CD4-positive, CD25-positive, alpha-beta regulatory T cell (primary cell): ENCODE measurements at regions not wholly inside any gene's neighbourhood (a gene's known extent, or its start where the extent isn't known, plus 50 kb on each side); places are given as distances from the start of the nearest gene placed in this dataset.

ENCODE experiments used
- ATAC-seq, 2 donors: fragments of 150-1000 bp; cut with Tn5 transposase; one replicate each; pipeline ENCODE4 v1.10.0; 2021; ENCODE audit warnings: low read depth in 2 of 2, moderate number of reproducible peaks in 2 of 2, moderate library complexity in 1 of 2
- DNase-seq, 3 donors: peaks; one replicate each; pipeline versions ENCODE4 v3.0.0 to v3.0.0-alpha.2; 2012 to 2022; ENCODE audit warnings: mixed read lengths in 1 of 3
- H3K27ac ChIP-seq: one replicate; pipeline ENCODE4 v1.7.0; 2013; ENCODE audit warnings: mild to moderate bottlenecking, low read length; ENCODE audit not compliant: insufficient read depth, poor library complexity, severe bottlenecking
- H3K27me3 ChIP-seq: one replicate; pipeline ENCODE4 v1.7.0; 2013; ENCODE audit warnings: low read length; ENCODE audit not compliant: control insufficient read depth, insufficient read depth
- H3K36me3 ChIP-seq: one replicate; pipeline ENCODE4 v1.7.0; 2013; ENCODE audit warnings: mild to moderate bottlenecking, low read length, moderate library complexity; ENCODE audit not compliant: control insufficient read depth, insufficient read depth
- H3K4me1 ChIP-seq: 2 replicates; pipeline ENCODE4 v1.7.0; 2013; ENCODE audit warnings: mild to moderate bottlenecking, low read length; ENCODE audit not compliant: insufficient read depth, control insufficient read depth, poor library complexity, severe bottlenecking
- H3K4me3 ChIP-seq: one replicate; pipeline ENCODE4 v1.7.0; 2013; ENCODE audit warnings: low read depth, mild to moderate bottlenecking, low read length, moderate library complexity
- H3K9me3 ChIP-seq, 2 experiments: 1 replicate in 1 of 2; 2 replicates in 1 of 2; pipeline ENCODE4 v1.7.0; 2013; ENCODE audit warnings: low read length in 2 of 2, mild to moderate bottlenecking in 1 of 2, moderate library complexity in 1 of 2; ENCODE audit not compliant: control insufficient read depth in 2 of 2
- H3K27ac Mint-ChIP-seq, 3 donors: one replicate each; pipeline ENCODE4 v1.8.0; 2020 to 2022; ENCODE audit warnings: mild to moderate bottlenecking in 3 of 3, mixed read lengths in 3 of 3, moderate library complexity in 2 of 3
- H3K27me3 Mint-ChIP-seq: one replicate; pipeline ENCODE4 v1.8.0; 2022; ENCODE audit warnings: mild to moderate bottlenecking, mixed read lengths
- H3K36me3 Mint-ChIP-seq: one replicate; pipeline ENCODE4 v1.8.0; 2020; ENCODE audit warnings: mixed read lengths
- H3K4me1 Mint-ChIP-seq, 4 donors: one replicate each; pipeline ENCODE4 v1.8.0; 2020 to 2022; ENCODE audit warnings: mixed read lengths in 4 of 4, mild to moderate bottlenecking in 1 of 4
- H3K4me3 Mint-ChIP-seq, 4 donors: one replicate each; pipeline ENCODE4 v1.8.0; 2020 to 2022; ENCODE audit warnings: mild to moderate bottlenecking in 4 of 4, mixed read lengths in 4 of 4, moderate library complexity in 3 of 4
- H3K9me3 Mint-ChIP-seq, 7 donors: one replicate each; pipeline ENCODE4 v1.8.0; 2020 to 2022; ENCODE audit warnings: mixed read lengths in 7 of 7, mild to moderate bottlenecking in 3 of 7, moderate library complexity in 2 of 7

- ATAC-seq: no peak
- H3K36me3 Mint-ChIP-seq: no peaks in the 10 kb centered on the region
Measured at GRCh38 chr2:82478641-82479040, 1980.4 kb downstream of the SUCLG1 start.

GRCh38 chr2:82476094-82476493 lies 1983.0 kb downstream of the SUCLG1 start:
- Histone ChIP-seq H3K4me1 (no peaks in the 10 kb centered on the region), H3K36me3 (no peaks in the 10 kb centered on the region), H3K27ac (no peak overlapping the region), H3K4me3 (no peak overlapping the region), H3K9me3 (no peaks in the 10 kb centered on the region), H3K27me3 (no peaks in the 10 kb centered on the region)
- no peaks in the 10 kb centered on the region for H3K27me3 Mint-ChIP-seq
- no peaks in the 10 kb centered on the region for H3K36me3 Mint-ChIP-seq
- H3K4me3 Mint-ChIP-seq: no peak overlapping the region
- H3K4me1 Mint-ChIP-seq: no peaks in the 10 kb centered on the region
- DNase-seq: no peak
- no peak for ATAC-seq
- H3K27ac Mint-ChIP-seq: no peak overlapping the region
- peaks cover 0 to 24% (median 6%) of the 10 kb centered on the region in 7 donors for H3K9me3 Mint-ChIP-seq

More at GRCh38 chr2:82478641-82479040, 1980.4 kb downstream of the SUCLG1 start:
- Histone ChIP-seq H3K4me1 (no peaks in the 10 kb centered on the region), H3K27me3 (no peaks in the 10 kb centered on the region), H3K27ac (no peak overlapping the region), H3K36me3 (no peaks in the 10 kb centered on the region), H3K9me3 (no peaks in the 10 kb centered on the region), H3K4me3 (no peak overlapping the region)
- Mint-ChIP-seq H3K27me3 (no peaks in the 10 kb centered on the region), H3K4me3 (no peak overlapping the region), H3K4me1 (no peaks in the 10 kb centered on the region), H3K27ac (no peak overlapping the region), H3K9me3 (peaks cover 0 to 24% (median 7%) of the 10 kb centered on the region in 7 donors)
- no peak for DNase-seq

- Histone ChIP-seq H3K27ac (no peak overlapping the region), H3K27me3 (no peaks in the 10 kb centered on the region), H3K4me3 (no peak overlapping the region), H3K36me3 (no peaks in the 10 kb centered on the region), H3K9me3 (peaks cover 0 to 8% of the 10 kb centered on the region in 2 experiments), H3K4me1 (no peaks in the 10 kb centered on the region)
- H3K4me1 Mint-ChIP-seq: no peaks in the 10 kb centered on the region
- H3K4me3 Mint-ChIP-seq: no peak overlapping the region
- peaks cover 0 to 19% (median 1%) of the 10 kb centered on the region in 7 donors for H3K9me3 Mint-ChIP-seq
- ATAC-seq (no peak), DNase-seq (no peak)
- H3K27ac Mint-ChIP-seq: no peak overlapping the region
- no peaks in the 10 kb centered on the region for H3K27me3 Mint-ChIP-seq
- H3K36me3 Mint-ChIP-seq: no peaks in the 10 kb centered on the region
Measured at GRCh38 chr2:82428251-82428650, 2030.8 kb downstream of the SUCLG1 start.

- peaks cover 0 to 15% (median 3%) of the 10 kb centered on the region in 7 donors for H3K9me3 Mint-ChIP-seq
- no peak overlapping the region for H3K4me3 Mint-ChIP-seq
- H3K4me1 Mint-ChIP-seq: no peaks in the 10 kb centered on the region
- ATAC-seq (no peak), DNase-seq (no peak)
- H3K27me3 Mint-ChIP-seq: no peaks in the 10 kb centered on the region
- H3K27ac Mint-ChIP-seq: no peak overlapping the region
- H3K36me3 Mint-ChIP-seq: no peaks in the 10 kb centered on the region
- Histone ChIP-seq H3K4me1 (no peaks in the 10 kb centered on the region), H3K9me3 (peaks cover 0 to 3% of the 10 kb centered on the region in 2 experiments), H3K4me3 (no peak overlapping the region), H3K27ac (no peak overlapping the region), H3K27me3 (no peaks in the 10 kb centered on the region), H3K36me3 (no peaks in the 10 kb centered on the region)
Measured at GRCh38 chr2:82412021-82412420, 2047.1 kb downstream of the SUCLG1 start.

GRCh38 chr2:82411071-82411470 lies 2048.0 kb downstream of the SUCLG1 start:
- Mint-ChIP-seq H3K9me3 (peaks cover 0 to 15% (median 3%) of the 10 kb centered on the region in 7 donors), H3K36me3 (no peaks in the 10 kb centered on the region), H3K27ac (no peak overlapping the region), H3K4me1 (no peaks in the 10 kb centered on the region), H3K4me3 (no peak overlapping the region), H3K27me3 (no peaks in the 10 kb centered on the region)
- Histone ChIP-seq H3K4me3 (no peak overlapping the region), H3K36me3 (no peaks in the 10 kb centered on the region), H3K27me3 (no peaks in the 10 kb centered on the region), H3K9me3 (peaks cover 0 to 3% of the 10 kb centered on the region in 2 experiments), H3K4me1 (no peaks in the 10 kb centered on the region), H3K27ac (no peak overlapping the region)
- ATAC-seq: no peak
- no peak for DNase-seq

- no peaks in the 10 kb centered on the region for H3K4me1 Mint-ChIP-seq
- no peaks in the 10 kb centered on the region for H3K36me3 Mint-ChIP-seq
- H3K27me3 Mint-ChIP-seq: no peaks in the 10 kb centered on the region
- Histone ChIP-seq H3K9me3 (no peaks in the 10 kb centered on the region), H3K27ac (no peak overlapping the region), H3K36me3 (no peaks in the 10 kb centered on the region), H3K27me3 (no peaks in the 10 kb centered on the region), H3K4me1 (no peaks in the 10 kb centered on the region), H3K4me3 (no peak overlapping the region)
- H3K4me3 Mint-ChIP-seq: no peak overlapping the region
- DNase-seq: no peak
- ATAC-seq: no peak
- H3K9me3 Mint-ChIP-seq: peaks cover 0 to 14% (median 6%) of the 10 kb centered on the region in 7 donors
- H3K27ac Mint-ChIP-seq: no peak overlapping the region
Measured at GRCh38 chr2:82395531-82395930, 2063.5 kb downstream of the SUCLG1 start.

- peaks cover 1 to 5% of the 10 kb centered on the region in 2 experiments for H3K9me3 ChIP-seq
- H3K27ac ChIP-seq: no peak overlapping the region
- no peaks in the 10 kb centered on the region for H3K27me3 ChIP-seq
- DNase-seq (no peak), ATAC-seq (no peak)
- H3K27ac Mint-ChIP-seq: no peak overlapping the region
- no peaks in the 10 kb centered on the region for H3K27me3 Mint-ChIP-seq
- H3K4me1 Mint-ChIP-seq: no peaks in the 10 kb centered on the region
- H3K4me1 ChIP-seq: no peaks in the 10 kb centered on the region
- no peak overlapping the region for H3K4me3 ChIP-seq
- no peak overlapping the region for H3K4me3 Mint-ChIP-seq
- H3K36me3 Mint-ChIP-seq: no peaks in the 10 kb centered on the region
- no peaks in the 10 kb centered on the region for H3K36me3 ChIP-seq
- peaks cover 3 to 10% (median 5%) of the 10 kb centered on the region in 7 donors for H3K9me3 Mint-ChIP-seq
Measured at GRCh38 chr2:82391386-82391785, 2067.7 kb downstream of the SUCLG1 start.

GRCh38 chr2:82355622-82356021 lies 2051.1 kb upstream of the LRRTM1 start:
- Mint-ChIP-seq H3K4me3 (no peak overlapping the region), H3K4me1 (peaks cover 0 to 3% (median 0%) of the 10 kb centered on the region in 4 donors), H3K27me3 (no peaks in the 10 kb centered on the region), H3K9me3 (peaks cover 1 to 21% (median 6%) of the 10 kb centered on the region in 7 donors), H3K36me3 (no peaks in the 10 kb centered on the region), H3K27ac (no peak overlapping the region)
- no peaks in the 10 kb centered on the region for H3K36me3 ChIP-seq
- H3K27ac ChIP-seq: no peak overlapping the region
- no peak for ATAC-seq
- H3K27me3 ChIP-seq: no peaks in the 10 kb centered on the region
- H3K4me3 ChIP-seq: no peak overlapping the region
- peaks cover 0 to under 1% of the 10 kb centered on the region in 2 experiments for H3K9me3 ChIP-seq
- no peaks in the 10 kb centered on the region for H3K4me1 ChIP-seq
- no peak for DNase-seq
